Stimulated activated naive CD8-positive, alpha-beta T cell treated with anti-CD3 and anti-CD28 coated beads, Interleukin-15, amount 100 ng/mL, for 72 hours (primary cell): ENCODE measurements at regions not wholly inside any gene's neighbourhood (a gene's known extent, or its start where the extent isn't known, plus 50 kb on each side); places are given as distances from the start of the nearest gene placed in this dataset.

Experiments used
- ATAC-seq: fragments of 150-1000 bp; cut with Tn5 transposase; 2 replicates; pipeline ENCODE4 v1.10.0; 2021; ENCODE audit warnings: mild to moderate bottlenecking, moderate library complexity
- DNase-seq, 2 donors: peaks; one replicate each; pipeline ENCODE4 v3.0.0; 2021 to 2022
- H3K27ac Mint-ChIP-seq, 2 donors: one replicate each; pipeline ENCODE4 v1.8.0; 2022; ENCODE audit warnings: mild to moderate bottlenecking in 2 of 2, mixed read lengths in 2 of 2, moderate library complexity in 2 of 2
- H3K27me3 Mint-ChIP-seq: one replicate; pipeline ENCODE4 v1.8.0; 2022; ENCODE audit warnings: mixed read lengths
- H3K4me1 Mint-ChIP-seq: one replicate; pipeline ENCODE4 v1.8.0; 2022; ENCODE audit warnings: mild to moderate bottlenecking, mixed read lengths
- H3K4me3 Mint-ChIP-seq, 2 donors: one replicate each; pipeline ENCODE4 v1.8.0; 2022; ENCODE audit warnings: mild to moderate bottlenecking in 2 of 2, mixed read lengths in 2 of 2, moderate library complexity in 1 of 2
- H3K9me3 Mint-ChIP-seq, 2 donors: one replicate each; pipeline ENCODE4 v1.8.0; 2022; ENCODE audit warnings: mixed read lengths in 2 of 2

GRCh38 chr7:126378642-126379041 is 874.1 kb downstream of the GRM8 start:
- Mint-ChIP-seq H3K9me3 (no peaks in the 10 kb centered on the region), H3K4me1 (no peaks in the 10 kb centered on the region), H3K27ac (no peak overlapping the region), H3K4me3 (no peak overlapping the region), H3K27me3 (no peaks in the 10 kb centered on the region)
- ATAC-seq (no peak), DNase-seq (no peak)

GRCh38 chr7:126370038-126370668 is 882.6 kb downstream of the GRM8 start:
- H3K9me3 Mint-ChIP-seq, result peaks cover 12 to 13% of the 10 kb centered on the region in 2 donors
- DNase-seq (no peak), ATAC-seq (no peak)
- no peak overlapping the region for H3K27ac Mint-ChIP-seq
- H3K4me1 Mint-ChIP-seq, result no peaks in the 10 kb centered on the region
- H3K4me3 Mint-ChIP-seq, result no peak overlapping the region
- no peaks in the 10 kb centered on the region for H3K27me3 Mint-ChIP-seq

- Mint-ChIP-seq H3K9me3 (peaks cover 2 to 15% of the 10 kb centered on the region in 2 donors), H3K27me3 (no peaks in the 10 kb centered on the region), H3K4me3 (no peak overlapping the region), H3K4me1 (no peaks in the 10 kb centered on the region), H3K27ac (no peak overlapping the region)
- no peak for ATAC-seq
- DNase-seq, result no peak
These were observed 890.0 kb downstream of the GRM8 start for GRCh38 chr7:126362746-126363145.

GRCh38 chr7:126361183-126361582 is 891.6 kb downstream of the GRM8 start:
- peaks cover 11 to 21% of the 10 kb centered on the region in 2 donors for H3K9me3 Mint-ChIP-seq
- H3K4me3 Mint-ChIP-seq, result no peak overlapping the region
- DNase-seq (no peak), ATAC-seq (no peak)
- no peaks in the 10 kb centered on the region for H3K27me3 Mint-ChIP-seq
- H3K27ac Mint-ChIP-seq, result no peak overlapping the region
- no peaks in the 10 kb centered on the region for H3K4me1 Mint-ChIP-seq

GRCh38 chr7:126339813-126340212 is 912.9 kb downstream of the GRM8 start:
- H3K27ac Mint-ChIP-seq, result no peak overlapping the region
- peaks cover 0 to 5% of the 10 kb centered on the region in 2 donors for H3K9me3 Mint-ChIP-seq
- H3K4me1 Mint-ChIP-seq, result no peaks in the 10 kb centered on the region
- ATAC-seq, result no peak
- DNase-seq, result no peak
- H3K27me3 Mint-ChIP-seq, result no peaks in the 10 kb centered on the region
- no peak overlapping the region for H3K4me3 Mint-ChIP-seq

- H3K27me3 Mint-ChIP-seq, result no peaks in the 10 kb centered on the region
- no peak for DNase-seq
- peaks cover under 1 to 15% of the 10 kb centered on the region in 2 donors for H3K9me3 Mint-ChIP-seq
- no peak for ATAC-seq
- H3K4me3 Mint-ChIP-seq, result no peak overlapping the region
- no peaks in the 10 kb centered on the region for H3K4me1 Mint-ChIP-seq
- H3K27ac Mint-ChIP-seq, result no peak overlapping the region
These were observed 947.1 kb downstream of the GRM8 start for GRCh38 chr7:126305671-126306070.

- ATAC-seq (no peak), DNase-seq (no peak)
- Mint-ChIP-seq H3K4me1 (no peaks in the 10 kb centered on the region), H3K27ac (no peak overlapping the region), H3K27me3 (no peaks in the 10 kb centered on the region), H3K9me3 (peaks cover 8 to 15% of the 10 kb centered on the region in 2 donors), H3K4me3 (no peak overlapping the region)
These were observed 948.8 kb downstream of the GRM8 start for GRCh38 chr7:126303926-126304325.

GRCh38 chr7:126302639-126303038 is 950.1 kb downstream of the GRM8 start:
- H3K27ac Mint-ChIP-seq, result no peak overlapping the region
- no peak for ATAC-seq
- no peaks in the 10 kb centered on the region for H3K27me3 Mint-ChIP-seq
- H3K4me1 Mint-ChIP-seq, result no peaks in the 10 kb centered on the region
- no peak for DNase-seq
- peaks cover 8 to 22% of the 10 kb centered on the region in 2 donors for H3K9me3 Mint-ChIP-seq
- no peak overlapping the region for H3K4me3 Mint-ChIP-seq

GRCh38 chr7:126286317-126286716 is 966.4 kb downstream of the GRM8 start:
- H3K4me1 Mint-ChIP-seq, result no peaks in the 10 kb centered on the region
- H3K27ac Mint-ChIP-seq, result no peak overlapping the region
- no peak overlapping the region for H3K4me3 Mint-ChIP-seq
- H3K9me3 Mint-ChIP-seq, result peaks cover 1 to 5% of the 10 kb centered on the region in 2 donors
- DNase-seq, result no peak
- H3K27me3 Mint-ChIP-seq, result no peaks in the 10 kb centered on the region
- ATAC-seq, result no peak

- H3K4me1 Mint-ChIP-seq, result no peaks in the 10 kb centered on the region
- peaks cover 4 to 8% of the 10 kb centered on the region in 2 donors for H3K9me3 Mint-ChIP-seq
- H3K27me3 Mint-ChIP-seq, result no peaks in the 10 kb centered on the region
- ATAC-seq (no peak), DNase-seq (no peak)
- no peak overlapping the region for H3K4me3 Mint-ChIP-seq
- no peak overlapping the region for H3K27ac Mint-ChIP-seq
These were observed 1016.5 kb downstream of the GRM8 start for GRCh38 chr7:126236261-126236660.

- no peak for ATAC-seq
- DNase-seq, result no peak
- H3K27me3 Mint-ChIP-seq, result no peaks in the 10 kb centered on the region
- H3K4me3 Mint-ChIP-seq, result no peak overlapping the region
- H3K27ac Mint-ChIP-seq, result no peak overlapping the region
- H3K4me1 Mint-ChIP-seq, result no peaks in the 10 kb centered on the region
- peaks cover 4 to 7% of the 10 kb centered on the region in 2 donors for H3K9me3 Mint-ChIP-seq
These were observed 1024.2 kb downstream of the GRM8 start for GRCh38 chr7:126228356-126229061.

- DNase-seq (no peak), ATAC-seq (no peak)
- Mint-ChIP-seq H3K9me3 (peaks cover 4 to 7% of the 10 kb centered on the region in 2 donors), H3K27ac (no peak overlapping the region), H3K27me3 (no peaks in the 10 kb centered on the region), H3K4me3 (no peak overlapping the region), H3K4me1 (no peaks in the 10 kb centered on the region)
These were observed 1025.1 kb downstream of the GRM8 start for GRCh38 chr7:126227643-126228042.

GRCh38 chr7:126227055-126227454 is 1025.7 kb downstream of the GRM8 start:
- Mint-ChIP-seq H3K4me3 (no peak overlapping the region), H3K27me3 (no peaks in the 10 kb centered on the region), H3K4me1 (no peaks in the 10 kb centered on the region), H3K9me3 (peaks cover 4 to 7% of the 10 kb centered on the region in 2 donors), H3K27ac (no peak overlapping the region)
- DNase-seq, result no peak
- no peak for ATAC-seq

- ATAC-seq (no peak), DNase-seq (no peak)
- H3K4me1 Mint-ChIP-seq, result no peaks in the 10 kb centered on the region
These were observed 1029.0 kb downstream of the GRM8 start for GRCh38 chr7:126223729-126224128.

GRCh38 chr7:126222782-126223181 is 1030.0 kb downstream of the GRM8 start:
- Mint-ChIP-seq H3K4me3 (no peak overlapping the region), H3K9me3 (peaks cover 4 to 23% of the 10 kb centered on the region in 2 donors), H3K27me3 (no peaks in the 10 kb centered on the region), H3K4me1 (no peaks in the 10 kb centered on the region), H3K27ac (no peak overlapping the region)
- DNase-seq (no peak), ATAC-seq (no peak)

More at GRCh38 chr7:126223729-126224128, 1029.0 kb downstream of the GRM8 start:
- no peak overlapping the region for H3K4me3 Mint-ChIP-seq
- no peak overlapping the region for H3K27ac Mint-ChIP-seq
- H3K27me3 Mint-ChIP-seq, result no peaks in the 10 kb centered on the region
- peaks cover 4 to 23% of the 10 kb centered on the region in 2 donors for H3K9me3 Mint-ChIP-seq

- ATAC-seq (no peak), DNase-seq (no peak)
- Mint-ChIP-seq H3K9me3 (peaks cover 1 to 16% of the 10 kb centered on the region in 2 donors), H3K4me1 (no peaks in the 10 kb centered on the region), H3K4me3 (no peak overlapping the region), H3K27ac (no peak overlapping the region), H3K27me3 (no peaks in the 10 kb centered on the region)
These were observed 1037.0 kb downstream of the GRM8 start for GRCh38 chr7:126215785-126216184.
